GM23338 (cell line): ENCODE measurements at regions not wholly inside any gene's neighbourhood (a gene's known extent, or its start where the extent isn't known, plus 50 kb on each side); places are given as distances from the start of the nearest gene placed in this dataset.

ENCODE experiments used
- ATAC-seq: fragments of 200-7000 bp; cut with Tn5 transposase; 3 replicates; pipeline ENCODE4 v1.9.1; 2020
- DNase-seq: peaks from one replicate; pipeline ENCODE4 v3.0.0-alpha.2; 2015; ENCODE audit warnings: low spot score
- H2AFZ ChIP-seq: fragments of 200-600 bp; sonication (generic); 2 replicates; pipeline ENCODE4 v1.8.0; 2016; ENCODE audit warnings: antibody characterized with exemption, mild to moderate bottlenecking, moderate library complexity
- H3F3A ChIP-seq: fragments of 200-600 bp; sonication (generic); replicated peaks from 2 replicates; pipeline ENCODE4 v1.8.0; 2017; ENCODE audit warnings: antibody characterized with exemption, mixed run types, low read depth
- H3K27ac ChIP-seq: fragments of 200-600 bp; sonication (generic); 2 replicates; pipeline ENCODE4 v1.6.1; 2016; ENCODE audit warnings: low read depth
- H3K27me3 ChIP-seq: fragments of 200-600 bp; sonication (generic); 2 replicates; pipeline ENCODE4 v1.8.0; 2016; ENCODE audit warnings: mild to moderate bottlenecking, mixed run types, moderate library complexity; ENCODE audit not compliant: insufficient read depth
- H3K36me3 ChIP-seq: fragments of 200-600 bp; sonication (generic); 2 replicates; pipeline ENCODE4 v1.8.0; 2016; ENCODE audit warnings: mild to moderate bottlenecking; ENCODE audit not compliant: insufficient read depth
- H3K4me1 ChIP-seq: fragments of 200-600 bp; sonication (generic); 2 replicates; pipeline ENCODE4 v1.8.0; 2016; ENCODE audit warnings: mild to moderate bottlenecking, moderate library complexity; ENCODE audit not compliant: insufficient read depth
- H3K4me2 ChIP-seq: fragments of 200-600 bp; sonication (generic); 2 replicates; pipeline ENCODE4 v1.7.1; 2017; ENCODE audit warnings: mixed run types
- H3K4me3 ChIP-seq: fragments of 200-600 bp; sonication (generic); 2 replicates; pipeline ENCODE4 v1.6.1; 2016; ENCODE audit warnings: mixed run types
- H3K79me2 ChIP-seq: fragments of 200-600 bp; sonication (generic); replicated peaks from 2 replicates; pipeline ENCODE4 v1.8.0; 2017; ENCODE audit warnings: mild to moderate bottlenecking; ENCODE audit not compliant: insufficient read depth
- H3K9me2 ChIP-seq: fragments of 200-600 bp; sonication (generic); 2 replicates; pipeline ENCODE4 v1.8.0; 2017; ENCODE audit not compliant: insufficient read depth
- H4K20me1 ChIP-seq: fragments of 200-600 bp; sonication (generic); replicated peaks from 2 replicates; pipeline ENCODE4 v1.8.0; 2017; ENCODE audit warnings: mild to moderate bottlenecking; ENCODE audit not compliant: insufficient read depth
- H3K27ac Mint-ChIP-seq: 2 replicates; pipeline ENCODE4 v1.8.0; 2020; ENCODE audit warnings: inconsistent platforms, mild to moderate bottlenecking, moderate library complexity, mixed read lengths
- H3K27me3 Mint-ChIP-seq: 3 replicates; pipeline ENCODE4 v1.8.0; 2022; ENCODE audit warnings: low read depth, mild to moderate bottlenecking, moderate library complexity, mixed read lengths, inconsistent platforms; ENCODE audit not compliant: insufficient read depth, poor library complexity
- H3K36me3 Mint-ChIP-seq: 3 replicates; pipeline ENCODE4 v1.8.0; 2021; ENCODE audit warnings: low read depth, mild to moderate bottlenecking, inconsistent platforms, moderate library complexity, mixed read lengths
- H3K4me1 Mint-ChIP-seq: 3 replicates; pipeline ENCODE4 v1.8.0; 2020; ENCODE audit warnings: mild to moderate bottlenecking, inconsistent platforms, mixed read lengths
- H3K4me3 Mint-ChIP-seq: 3 replicates; pipeline ENCODE4 v1.8.0; 2021; ENCODE audit warnings: moderate library complexity, mild to moderate bottlenecking, inconsistent platforms, mixed read lengths
- H3K9me3 Mint-ChIP-seq: 3 replicates; pipeline ENCODE4 v1.8.0; 2020; ENCODE audit warnings: moderate library complexity, mild to moderate bottlenecking, inconsistent platforms, mixed read lengths
- POLR2AphosphoS5 ChIP-seq: IDR thresholded peaks from 2 replicates; pipeline ENCODE4 v1.6.1; 2016; ENCODE audit warnings: antibody characterized with exemption, low read depth
- TF ChIP-seq, protein P1 (sequence below): fragments of 250-450 bp; sonication (Bioruptor Pico); IDR thresholded peaks from 2 replicates; pipeline ENCODE4 v1.5.0; 2020; ENCODE audit warnings: mild to moderate bottlenecking, moderate library complexity
- TF ChIP-seq, protein P2 (sequence below), 2 experiments: fragments of 200-600 bp in 1 of 2; sonication (generic) in 1 of 2; conservative IDR thresholded peaks; 2 replicates each; pipeline versions ENCODE4 v1.5.1 to v1.6.1; 2016 to 2017; ENCODE audit warnings: antibody characterized with exemption in 2 of 2, low read depth in 2 of 2, mild to moderate bottlenecking in 2 of 2, moderate library complexity in 1 of 2

DNA sequence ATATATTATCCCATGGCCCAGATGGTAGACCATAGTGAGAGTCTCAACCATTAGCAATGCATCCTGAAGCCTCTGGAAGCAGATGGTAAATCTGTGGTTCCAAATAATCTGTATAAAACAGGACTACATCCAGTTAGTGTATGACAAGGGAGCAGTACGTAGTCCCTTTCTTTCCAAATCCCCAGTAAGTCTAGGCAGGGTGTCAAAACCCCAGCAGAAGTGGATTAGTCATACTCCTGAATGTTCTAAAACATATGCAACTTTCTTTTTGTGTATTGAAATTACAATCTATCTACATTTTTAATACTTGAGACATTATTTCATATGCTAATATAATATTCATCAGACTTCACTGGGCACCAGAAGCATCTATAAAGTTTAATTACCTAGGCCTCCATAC lies 295.1 kb upstream of the ANO5 start (continued):
- TF ChIP-seq, protein P1, sequence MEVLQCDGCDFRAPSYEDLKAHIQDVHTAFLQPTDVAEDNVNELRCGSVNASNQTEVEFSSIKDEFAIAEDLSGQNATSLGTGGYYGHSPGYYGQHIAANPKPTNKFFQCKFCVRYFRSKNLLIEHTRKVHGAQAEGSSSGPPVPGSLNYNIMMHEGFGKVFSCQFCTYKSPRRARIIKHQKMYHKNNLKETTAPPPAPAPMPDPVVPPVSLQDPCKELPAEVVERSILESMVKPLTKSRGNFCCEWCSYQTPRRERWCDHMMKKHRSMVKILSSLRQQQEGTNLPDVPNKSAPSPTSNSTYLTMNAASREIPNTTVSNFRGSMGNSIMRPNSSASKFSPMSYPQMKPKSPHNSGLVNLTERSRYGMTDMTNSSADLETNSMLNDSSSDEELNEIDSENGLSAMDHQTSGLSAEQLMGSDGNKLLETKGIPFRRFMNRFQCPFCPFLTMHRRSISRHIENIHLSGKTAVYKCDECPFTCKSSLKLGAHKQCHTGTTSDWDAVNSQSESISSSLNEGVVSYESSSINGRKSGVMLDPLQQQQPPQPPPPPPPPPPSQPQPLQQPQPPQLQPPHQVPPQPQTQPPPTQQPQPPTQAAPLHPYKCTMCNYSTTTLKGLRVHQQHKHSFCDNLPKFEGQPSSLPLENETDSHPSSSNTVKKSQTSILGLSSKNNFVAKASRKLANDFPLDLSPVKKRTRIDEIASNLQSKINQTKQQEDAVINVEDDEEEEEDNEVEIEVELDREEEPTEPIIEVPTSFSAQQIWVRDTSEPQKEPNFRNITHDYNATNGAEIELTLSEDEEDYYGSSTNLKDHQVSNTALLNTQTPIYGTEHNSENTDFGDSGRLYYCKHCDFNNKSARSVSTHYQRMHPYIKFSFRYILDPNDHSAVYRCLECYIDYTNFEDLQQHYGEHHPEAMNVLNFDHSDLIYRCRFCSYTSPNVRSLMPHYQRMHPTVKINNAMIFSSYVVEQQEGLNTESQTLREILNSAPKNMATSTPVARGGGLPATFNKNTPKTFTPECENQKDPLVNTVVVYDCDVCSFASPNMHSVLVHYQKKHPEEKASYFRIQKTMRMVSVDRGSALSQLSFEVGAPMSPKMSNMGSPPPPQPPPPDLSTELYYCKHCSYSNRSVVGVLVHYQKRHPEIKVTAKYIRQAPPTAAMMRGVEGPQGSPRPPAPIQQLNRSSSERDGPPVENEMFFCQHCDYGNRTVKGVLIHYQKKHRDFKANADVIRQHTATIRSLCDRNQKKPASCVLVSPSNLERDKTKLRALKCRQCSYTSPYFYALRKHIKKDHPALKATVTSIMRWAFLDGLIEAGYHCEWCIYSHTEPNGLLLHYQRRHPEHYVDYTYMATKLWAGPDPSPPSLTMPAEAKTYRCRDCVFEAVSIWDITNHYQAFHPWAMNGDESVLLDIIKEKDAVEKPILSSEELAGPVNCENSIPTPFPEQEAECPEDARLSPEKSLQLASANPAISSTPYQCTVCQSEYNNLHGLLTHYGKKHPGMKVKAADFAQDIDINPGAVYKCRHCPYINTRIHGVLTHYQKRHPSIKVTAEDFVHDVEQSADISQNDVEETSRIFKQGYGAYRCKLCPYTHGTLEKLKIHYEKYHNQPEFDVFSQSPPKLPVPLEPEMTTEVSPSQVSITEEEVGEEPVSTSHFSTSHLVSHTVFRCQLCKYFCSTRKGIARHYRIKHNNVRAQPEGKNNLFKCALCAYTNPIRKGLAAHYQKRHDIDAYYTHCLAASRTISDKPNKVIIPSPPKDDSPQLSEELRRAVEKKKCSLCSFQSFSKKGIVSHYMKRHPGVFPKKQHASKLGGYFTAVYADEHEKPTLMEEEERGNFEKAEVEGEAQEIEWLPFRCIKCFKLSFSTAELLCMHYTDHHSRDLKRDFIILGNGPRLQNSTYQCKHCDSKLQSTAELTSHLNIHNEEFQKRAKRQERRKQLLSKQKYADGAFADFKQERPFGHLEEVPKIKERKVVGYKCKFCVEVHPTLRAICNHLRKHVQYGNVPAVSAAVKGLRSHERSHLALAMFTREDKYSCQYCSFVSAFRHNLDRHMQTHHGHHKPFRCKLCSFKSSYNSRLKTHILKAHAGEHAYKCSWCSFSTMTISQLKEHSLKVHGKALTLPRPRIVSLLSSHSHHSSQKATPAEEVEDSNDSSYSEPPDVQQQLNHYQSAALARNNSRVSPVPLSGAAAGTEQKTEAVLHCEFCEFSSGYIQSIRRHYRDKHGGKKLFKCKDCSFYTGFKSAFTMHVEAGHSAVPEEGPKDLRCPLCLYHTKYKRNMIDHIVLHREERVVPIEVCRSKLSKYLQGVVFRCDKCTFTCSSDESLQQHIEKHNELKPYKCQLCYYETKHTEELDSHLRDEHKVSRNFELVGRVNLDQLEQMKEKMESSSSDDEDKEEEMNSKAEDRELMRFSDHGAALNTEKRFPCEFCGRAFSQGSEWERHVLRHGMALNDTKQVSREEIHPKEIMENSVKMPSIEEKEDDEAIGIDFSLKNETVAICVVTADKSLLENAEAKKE (CRISPR knock-in tag) = no peak
- TF ChIP-seq POLR2AphosphoS5 = no peak

DNA sequence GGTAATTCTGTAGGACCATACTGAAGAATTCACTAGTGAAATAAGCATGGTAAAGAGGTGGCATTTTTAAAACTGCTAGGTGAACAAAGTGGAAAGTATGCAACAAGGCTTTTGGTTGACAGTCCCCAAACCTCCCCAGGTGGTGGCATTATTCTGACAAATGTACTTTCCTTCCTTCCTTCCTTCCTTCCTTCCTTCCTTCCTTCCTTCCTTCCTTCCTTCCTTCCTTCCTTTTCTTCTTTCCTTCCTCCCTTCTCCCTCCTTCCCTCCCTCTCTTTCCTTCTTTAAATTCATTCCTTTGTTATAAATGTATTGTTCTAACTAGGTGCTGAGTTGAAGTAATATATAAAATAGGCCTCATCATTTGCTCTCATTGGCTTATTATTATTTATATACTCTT lies 284.7 kb upstream of the ANO5 start:
- no peaks in the 10 kb centered on the region for H3K36me3 ChIP-seq
- H3K4me2 ChIP-seq = no peak overlapping the region
- H3K4me3 Mint-ChIP-seq = no peak overlapping the region
- H3K4me1 ChIP-seq = no peaks in the 10 kb centered on the region
- H4K20me1 ChIP-seq = no peaks in the 10 kb centered on the region
- H3K27me3 Mint-ChIP-seq = peaks cover 2% of the 10 kb centered on the region
- H3K4me3 ChIP-seq = no peak overlapping the region
- H3F3A ChIP-seq = no peaks in the 10 kb centered on the region
- no peaks in the 10 kb centered on the region for H3K36me3 Mint-ChIP-seq
- H3K9me3 Mint-ChIP-seq = no peaks in the 10 kb centered on the region
- no peaks in the 10 kb centered on the region for H3K79me2 ChIP-seq
- no peak overlapping the region for H3K27ac ChIP-seq
- peaks cover 6% of the 10 kb centered on the region; the same call in 2 of the 3 replicates for H3K4me1 Mint-ChIP-seq
- H3K27ac Mint-ChIP-seq = no peak overlapping the region
- H2AFZ ChIP-seq = no peak overlapping the region
- no peaks in the 10 kb centered on the region for H3K27me3 ChIP-seq
- DNase-seq (no peak), ATAC-seq (no peak)
- H3K9me2 ChIP-seq = 0 out of 2 replicates have a peak, but pooled peaks cover 7% of the 10 kb centered on the region
- TF ChIP-seq, protein P1 (CRISPR knock-in tag) = no peak
- TF ChIP-seq, protein P2, sequence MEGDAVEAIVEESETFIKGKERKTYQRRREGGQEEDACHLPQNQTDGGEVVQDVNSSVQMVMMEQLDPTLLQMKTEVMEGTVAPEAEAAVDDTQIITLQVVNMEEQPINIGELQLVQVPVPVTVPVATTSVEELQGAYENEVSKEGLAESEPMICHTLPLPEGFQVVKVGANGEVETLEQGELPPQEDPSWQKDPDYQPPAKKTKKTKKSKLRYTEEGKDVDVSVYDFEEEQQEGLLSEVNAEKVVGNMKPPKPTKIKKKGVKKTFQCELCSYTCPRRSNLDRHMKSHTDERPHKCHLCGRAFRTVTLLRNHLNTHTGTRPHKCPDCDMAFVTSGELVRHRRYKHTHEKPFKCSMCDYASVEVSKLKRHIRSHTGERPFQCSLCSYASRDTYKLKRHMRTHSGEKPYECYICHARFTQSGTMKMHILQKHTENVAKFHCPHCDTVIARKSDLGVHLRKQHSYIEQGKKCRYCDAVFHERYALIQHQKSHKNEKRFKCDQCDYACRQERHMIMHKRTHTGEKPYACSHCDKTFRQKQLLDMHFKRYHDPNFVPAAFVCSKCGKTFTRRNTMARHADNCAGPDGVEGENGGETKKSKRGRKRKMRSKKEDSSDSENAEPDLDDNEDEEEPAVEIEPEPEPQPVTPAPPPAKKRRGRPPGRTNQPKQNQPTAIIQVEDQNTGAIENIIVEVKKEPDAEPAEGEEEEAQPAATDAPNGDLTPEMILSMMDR (conservative IDR thresholded peaks at IDR 0.05; ENCODE audit: low read depth in 2 of 2) = no peak
